ENCODE measurements at regions not wholly inside any gene's neighbourhood (a gene's known extent, or its start where the extent isn't known, plus 50 kb on each side); places are given as distances from the start of the nearest gene placed in this dataset.

GRCh38 chr5:147998704-147999103 is 65.1 kb upstream of the SPINK5 start:
- Mint-ChIP-seq H3K27me3 (ENCODE audit: insufficient read depth, unreplicated experiment) (no peaks in the 10 kb centered on the region), H3K36me3 (ENCODE audit: insufficient read depth, unreplicated experiment) (no peaks in the 10 kb centered on the region), H3K4me1 (ENCODE audit: low read depth, unreplicated experiment) (no peaks in the 10 kb centered on the region), H3K9me3 (ENCODE audit: unreplicated experiment) (peaks cover 32% of the 10 kb centered on the region), H3K27ac (ENCODE audit: unreplicated experiment) (no peak overlapping the region), H3K4me3 (ENCODE audit: unreplicated experiment) (no peak overlapping the region)
- Histone ChIP-seq H3K27me3 (replicated peaks; ENCODE audit: control insufficient read depth, insufficient read depth, low read length) (no peaks in the 10 kb centered on the region), H3K9me3 (peaks cover 13% of the 10 kb centered on the region; the same call in 1 of the 2 replicates), H3K4me3 (ENCODE audit: low read depth, low read length) (no peak overlapping the region), H3K36me3 (ENCODE audit: control insufficient read depth, insufficient read depth, low read length) (no peaks in the 10 kb centered on the region), H3K4me1 (no peaks in the 10 kb centered on the region)
- no TSS peak for BruUV-seq (replicated peaks)
- CTCF ChIA-PET = no interaction called here
- TF ChIP-seq CTCF (IDR thresholded peaks at IDR 0.05; ENCODE audit: insufficient read depth in 1 of 2, low read depth in 1 of 2, low read length in 1 of 2, severe bottlenecking in 1 of 2, unreplicated experiment in 1 of 2) = no peak
- no peak for DNase-seq
- intact Hi-C loops (cut with micrococcal nuclease; ENCODE audit: unreplicated experiment) = no loop called here
- POLR2A ChIA-PET = no interaction called here

GRCh38 chr5:147997486-147997885 is 66.3 kb upstream of the SPINK5 start:
- CTCF ChIA-PET = no interaction called here
- no peak for DNase-seq
- POLR2A ChIA-PET = no interaction called here
- no peak overlapping the region for H3K4me3 Mint-ChIP-seq (ENCODE audit: unreplicated experiment)
- Histone ChIP-seq H3K4me3 (ENCODE audit: low read depth, low read length) (no peak overlapping the region), H3K9me3 (peaks cover 13% of the 10 kb centered on the region; the same call in 1 of the 2 replicates), H3K36me3 (ENCODE audit: control insufficient read depth, insufficient read depth, low read length) (no peaks in the 10 kb centered on the region), H3K27me3 (replicated peaks; ENCODE audit: control insufficient read depth, insufficient read depth, low read length) (no peaks in the 10 kb centered on the region), H3K4me1 (no peaks in the 10 kb centered on the region)
- H3K36me3 Mint-ChIP-seq (ENCODE audit: insufficient read depth, unreplicated experiment) = no peaks in the 10 kb centered on the region
- H3K27me3 Mint-ChIP-seq (ENCODE audit: insufficient read depth, unreplicated experiment) = no peaks in the 10 kb centered on the region
- H3K4me1 Mint-ChIP-seq (ENCODE audit: low read depth, unreplicated experiment) = no peaks in the 10 kb centered on the region
- TF ChIP-seq CTCF (IDR thresholded peaks at IDR 0.05; ENCODE audit: insufficient read depth in 1 of 2, low read depth in 1 of 2, low read length in 1 of 2, severe bottlenecking in 1 of 2, unreplicated experiment in 1 of 2) = no peak
- no peak overlapping the region for H3K27ac Mint-ChIP-seq (ENCODE audit: unreplicated experiment)
- H3K9me3 Mint-ChIP-seq (ENCODE audit: unreplicated experiment) = peaks cover 24% of the 10 kb centered on the region
- no TSS peak for BruUV-seq (replicated peaks)
- intact Hi-C loops (cut with micrococcal nuclease; ENCODE audit: unreplicated experiment) = no loop called here

GRCh38 chr5:147996379-147996778 is 67.4 kb upstream of the SPINK5 start:
- H3K36me3 ChIP-seq (ENCODE audit: control insufficient read depth, insufficient read depth, low read length) = no peaks in the 10 kb centered on the region
- peaks cover 23% of the 10 kb centered on the region for H3K9me3 Mint-ChIP-seq (ENCODE audit: unreplicated experiment)
- no peaks in the 10 kb centered on the region for H3K36me3 Mint-ChIP-seq (ENCODE audit: insufficient read depth, unreplicated experiment)
- no peaks in the 10 kb centered on the region for H3K27me3 ChIP-seq (replicated peaks; ENCODE audit: control insufficient read depth, insufficient read depth, low read length)
- no peaks in the 10 kb centered on the region for H3K4me1 Mint-ChIP-seq (ENCODE audit: low read depth, unreplicated experiment)
- no peaks in the 10 kb centered on the region for H3K4me1 ChIP-seq
- H3K9me3 ChIP-seq = peaks cover 3% of the 10 kb centered on the region; the same call in 1 of the 2 replicates
- DNase-seq = no peak
- intact Hi-C loops (cut with micrococcal nuclease; ENCODE audit: unreplicated experiment) = no loop called here
- no peak overlapping the region for H3K27ac Mint-ChIP-seq (ENCODE audit: unreplicated experiment)
- no peak overlapping the region for H3K4me3 ChIP-seq (ENCODE audit: low read depth, low read length)
- H3K27me3 Mint-ChIP-seq (ENCODE audit: insufficient read depth, unreplicated experiment) = no peaks in the 10 kb centered on the region
- no TSS peak for BruUV-seq (replicated peaks)
- ChIA-PET CTCF (no interaction called here), POLR2A (no interaction called here)
- no peak for TF ChIP-seq CTCF (IDR thresholded peaks at IDR 0.05; ENCODE audit: insufficient read depth in 1 of 2, low read depth in 1 of 2, low read length in 1 of 2, severe bottlenecking in 1 of 2, unreplicated experiment in 1 of 2)
- H3K4me3 Mint-ChIP-seq (ENCODE audit: unreplicated experiment) = no peak overlapping the region

Data from Caco-2 (cell line).